GM19397 (cell line): ENCODE measurements at regions not wholly inside any gene's neighbourhood (a gene's known extent, or its start where the extent isn't known, plus 50 kb on each side); places are given as distances from the start of the nearest gene placed in this dataset.

Source experiments
- ATAC-seq: cut with Tn5 transposase; IDR thresholded peaks from one replicate; pipeline ENCODE4 v1.9.1; 2021; ENCODE audit warnings: mild to moderate bottlenecking, moderate library complexity; ENCODE audit not compliant: unreplicated experiment

GRCh38 chr6:126147291-126147815 is 161.0 kb downstream of the TRMT11 start:
- ATAC-seq: no peak

DNA sequence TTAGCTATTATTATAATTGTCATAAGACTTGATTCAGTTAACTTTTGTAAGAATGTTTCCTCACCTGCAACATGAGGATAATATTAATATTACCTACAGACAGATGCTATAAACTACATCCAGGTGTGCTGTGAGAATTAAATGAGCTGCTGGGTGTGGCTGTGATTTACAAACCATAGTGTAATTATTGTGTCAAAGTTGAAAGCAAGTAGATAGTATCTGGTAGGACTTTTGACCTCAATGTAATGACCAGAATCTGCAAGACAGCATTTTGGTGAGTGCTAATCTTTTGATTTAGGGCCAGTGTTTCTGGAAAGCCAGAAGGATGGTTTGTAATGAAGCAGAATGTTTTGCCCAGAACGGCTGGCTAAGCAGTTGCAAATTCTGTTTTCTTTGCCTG is 162.5 kb downstream of the TRMT11 start:
- no peak for ATAC-seq

GRCh38 chr6:126152372-126152745 is 166.0 kb downstream of the TRMT11 start:
- ATAC-seq: no peak

DNA sequence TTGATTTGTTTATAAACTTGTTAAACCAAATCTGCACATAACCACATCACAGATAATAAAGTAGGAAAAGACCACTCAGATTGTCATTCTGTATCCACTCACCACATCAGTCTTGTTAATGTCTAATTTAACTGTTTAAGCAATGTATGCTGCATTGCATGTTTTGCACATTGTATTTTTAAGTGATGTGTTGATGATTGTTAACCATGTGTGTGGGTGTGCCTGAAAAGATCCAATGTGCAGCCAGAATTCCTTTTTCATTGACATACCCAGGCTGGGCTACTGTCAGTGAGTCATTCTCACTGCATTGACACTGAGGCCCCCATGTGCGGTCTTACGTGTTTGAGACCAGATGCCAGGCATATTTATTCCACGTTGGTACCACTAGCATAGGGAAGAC is 167.3 kb downstream of the TRMT11 start:
- ATAC-seq: no peak

DNA sequence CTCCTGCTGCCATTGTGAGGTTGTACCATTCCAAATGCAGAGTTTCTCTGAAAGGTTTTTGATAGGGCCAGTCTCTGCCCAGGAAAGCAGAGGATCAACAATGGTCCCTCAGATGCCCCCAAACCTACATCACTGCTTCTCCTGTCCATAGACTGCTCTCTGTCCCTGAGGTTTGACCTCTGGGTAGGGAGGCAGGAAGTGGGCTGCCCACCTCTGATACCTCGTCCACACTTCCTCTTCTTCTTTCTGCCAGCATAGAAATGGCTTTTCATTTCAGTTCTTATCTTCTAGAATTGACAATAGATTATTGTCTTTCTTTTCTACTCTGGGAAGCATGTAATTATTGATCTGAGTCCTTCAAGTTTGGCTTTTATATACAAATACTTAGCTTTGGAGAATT is 170.6 kb downstream of the TRMT11 start:
- ATAC-seq: peak; percentile 72

DNA sequence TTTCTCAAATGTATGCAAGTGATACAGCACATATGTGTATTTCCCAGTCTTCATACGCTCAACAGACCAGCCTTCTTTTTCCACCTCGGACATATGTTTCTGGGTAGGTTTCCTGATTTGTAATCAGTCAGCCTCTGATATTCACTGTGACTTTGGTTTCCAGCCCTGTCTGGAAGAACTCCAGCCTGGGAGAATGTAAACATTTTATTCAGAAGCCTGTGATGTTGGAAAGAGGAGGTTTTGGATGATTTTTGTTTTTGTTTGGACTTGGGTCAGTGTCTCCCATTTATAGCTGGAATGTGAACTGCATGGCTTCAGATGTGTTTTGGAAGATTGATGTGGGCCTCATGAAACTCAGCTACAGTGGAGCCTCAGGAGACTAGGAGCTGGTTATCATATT is 172.2 kb upstream of the CENPW start:
- ATAC-seq: no peak

DNA sequence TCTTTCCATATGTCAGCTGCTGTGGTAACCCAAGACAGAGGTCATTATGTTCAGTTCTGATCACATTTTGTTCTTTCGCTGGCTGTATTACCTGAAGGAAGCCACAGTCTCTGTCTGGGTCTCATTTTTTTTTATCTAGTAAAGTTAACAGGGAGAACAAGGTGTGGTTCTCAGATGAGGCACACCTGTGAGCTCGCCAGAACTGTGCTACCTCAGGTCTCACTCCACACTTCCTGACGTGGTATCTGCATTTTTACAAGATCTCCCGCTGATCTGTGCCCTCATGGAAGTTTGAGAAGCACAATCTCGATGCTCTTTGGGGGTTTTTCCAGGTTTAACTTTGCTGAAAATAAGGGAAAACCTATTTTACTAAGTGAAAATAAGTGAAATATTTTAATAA is 169.5 kb upstream of the CENPW start:
- no peak for ATAC-seq

DNA sequence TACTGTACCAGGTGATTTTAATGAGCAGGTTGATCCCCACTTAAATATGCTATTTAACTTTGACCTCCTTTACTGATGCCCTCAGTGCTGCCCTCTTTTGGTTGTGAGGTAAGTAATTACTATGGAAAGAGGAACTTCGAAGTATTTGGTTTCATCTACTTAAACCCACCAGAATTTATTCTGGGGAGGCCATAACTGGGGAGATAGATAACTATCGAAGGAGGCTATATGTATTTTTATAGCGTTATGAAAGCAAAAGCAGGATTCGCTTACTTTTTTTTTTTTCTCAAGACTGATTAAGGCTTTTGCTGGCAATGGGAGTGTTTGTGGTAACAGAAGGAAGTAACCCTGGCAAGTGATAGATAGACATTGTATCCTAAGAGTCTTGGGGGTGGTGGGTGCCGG is 168.9 kb upstream of the CENPW start:
- ATAC-seq: peak; percentile 63

DNA sequence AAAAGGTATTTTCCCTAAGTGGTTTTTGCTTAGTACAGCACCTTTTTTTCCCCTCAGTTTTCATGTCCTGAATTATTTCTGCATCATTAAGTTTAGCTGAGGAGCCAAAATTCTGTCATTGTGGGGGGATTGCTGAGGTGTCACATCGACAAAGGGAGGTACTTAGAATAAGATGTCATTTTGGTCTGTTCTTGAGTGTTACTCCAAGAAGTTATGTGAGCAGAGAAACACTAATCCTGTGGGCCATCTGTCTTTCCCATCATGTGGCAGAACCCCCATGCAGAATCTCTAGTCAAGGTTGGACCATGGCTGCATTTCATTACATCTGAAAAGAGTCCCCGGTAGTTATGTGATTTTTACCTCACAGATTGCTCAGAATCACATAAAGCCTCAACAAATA is 167.8 kb upstream of the CENPW start:
- ATAC-seq: no peak

DNA sequence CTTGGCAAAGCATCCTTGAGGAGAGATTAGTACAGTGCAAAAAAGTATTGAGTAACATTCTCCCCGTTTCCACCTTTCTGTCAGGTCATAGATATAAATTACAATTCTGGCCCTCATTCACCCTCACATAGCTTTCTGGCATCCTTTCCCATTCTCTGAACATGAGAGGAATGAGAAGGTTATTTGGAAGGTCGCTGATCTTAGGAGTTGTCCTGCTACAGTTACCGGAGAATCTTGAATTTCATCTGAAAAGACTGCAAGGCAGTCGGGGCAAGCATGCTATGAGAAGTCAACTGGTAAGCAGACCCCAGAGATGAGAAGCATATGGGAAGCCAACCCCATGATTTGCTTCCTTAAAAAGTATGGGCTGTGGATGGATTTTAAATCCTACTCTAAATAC is 166.7 kb upstream of the CENPW start:
- ATAC-seq: no peak

DNA sequence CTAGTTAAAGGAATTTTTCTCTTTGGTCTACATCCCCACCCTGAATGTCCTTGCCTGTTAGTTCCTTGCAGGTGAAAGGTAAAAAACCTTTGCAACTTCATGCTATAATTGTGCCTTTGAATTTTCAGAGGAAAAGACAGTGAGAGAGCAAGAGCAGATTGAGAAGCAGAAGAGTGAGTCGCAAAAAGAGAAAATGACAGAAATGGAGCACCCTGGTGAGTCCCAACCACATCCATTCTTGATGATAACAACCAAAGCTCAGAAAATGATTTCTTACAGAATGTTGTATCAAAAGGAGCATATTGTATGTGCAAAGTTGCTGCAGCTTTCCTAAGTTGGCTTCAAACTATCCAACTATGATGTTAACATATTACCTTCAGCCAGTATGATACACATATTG is 165.2 kb upstream of the CENPW start:
- no peak for ATAC-seq

GRCh38 chr6:126175251-126175650 is 164.7 kb upstream of the CENPW start:
- no peak for ATAC-seq

DNA sequence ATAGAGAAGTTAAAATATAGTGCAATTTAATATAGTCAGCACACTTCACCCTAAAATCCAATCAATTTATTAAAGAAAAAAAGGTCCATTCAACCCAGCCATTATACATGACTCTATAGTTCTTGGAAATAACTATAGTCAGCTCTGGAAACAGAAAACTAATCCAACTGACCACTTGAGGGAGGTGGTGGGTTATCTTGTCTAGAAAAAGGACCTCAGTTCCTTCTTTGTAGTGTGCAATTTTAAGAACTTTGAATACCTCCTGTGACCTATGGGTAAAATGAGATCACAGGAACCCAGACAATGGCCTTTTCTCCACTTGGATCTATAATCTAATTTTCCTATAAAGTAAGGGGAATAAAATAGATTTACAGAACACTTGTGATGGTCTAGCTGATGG is 163.6 kb upstream of the CENPW start:
- ATAC-seq: no peak

GRCh38 chr6:126180585-126180984 is 159.3 kb upstream of the CENPW start:
- ATAC-seq: no peak

- no peak for ATAC-seq
Measured at GRCh38 chr6:126181173-126181741, 158.7 kb upstream of the CENPW start.

DNA sequence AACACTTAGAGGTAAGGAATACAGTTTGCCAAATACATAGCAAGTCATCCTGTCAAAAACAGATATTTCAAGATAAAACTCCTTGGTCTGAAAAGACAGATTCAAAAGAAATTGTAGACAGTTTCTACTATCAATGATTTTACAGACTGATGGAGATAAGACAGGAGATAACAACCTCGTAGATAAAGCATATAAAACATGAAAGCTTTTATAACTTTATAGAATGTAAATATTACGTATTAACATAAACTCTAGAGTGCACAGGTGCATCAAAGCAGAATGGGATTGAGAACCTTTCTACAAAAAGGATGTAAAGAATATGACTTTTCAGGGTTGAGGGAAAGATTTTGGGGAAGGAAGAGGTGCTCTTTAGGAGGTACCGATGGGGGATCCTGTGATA is 158.0 kb upstream of the CENPW start:
- ATAC-seq: no peak

DNA sequence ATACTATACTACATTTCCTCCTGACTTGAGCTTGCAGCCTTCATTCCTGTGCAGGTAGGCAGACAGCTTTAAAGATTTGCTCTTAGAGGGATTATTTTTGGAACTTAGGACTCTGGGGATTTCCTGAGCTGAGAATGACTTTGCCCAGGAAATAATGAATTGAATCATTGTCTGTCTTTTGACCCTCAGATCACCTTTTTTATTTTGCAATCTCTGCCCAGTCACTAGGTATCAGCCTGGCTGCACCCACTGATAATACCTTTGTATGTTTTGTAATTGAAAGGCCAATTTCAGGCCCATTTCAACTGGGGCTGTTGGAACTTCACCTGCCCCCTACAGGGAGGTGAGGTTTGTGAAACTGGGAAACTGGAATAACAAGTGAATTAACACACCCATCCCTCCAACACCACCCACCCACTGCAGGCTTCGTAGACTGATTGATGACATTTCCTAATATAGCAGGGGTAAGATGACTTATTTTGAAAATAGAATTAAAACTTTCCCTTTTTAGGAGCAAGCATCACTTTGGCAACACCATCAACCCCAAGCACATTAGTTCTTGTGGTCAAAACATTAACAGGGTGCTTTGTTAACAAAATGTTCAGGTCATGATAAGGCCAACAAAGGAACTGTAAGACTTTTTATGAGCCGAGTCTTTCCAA is 157.1 kb upstream of the CENPW start:
- ATAC-seq: no peak

DNA sequence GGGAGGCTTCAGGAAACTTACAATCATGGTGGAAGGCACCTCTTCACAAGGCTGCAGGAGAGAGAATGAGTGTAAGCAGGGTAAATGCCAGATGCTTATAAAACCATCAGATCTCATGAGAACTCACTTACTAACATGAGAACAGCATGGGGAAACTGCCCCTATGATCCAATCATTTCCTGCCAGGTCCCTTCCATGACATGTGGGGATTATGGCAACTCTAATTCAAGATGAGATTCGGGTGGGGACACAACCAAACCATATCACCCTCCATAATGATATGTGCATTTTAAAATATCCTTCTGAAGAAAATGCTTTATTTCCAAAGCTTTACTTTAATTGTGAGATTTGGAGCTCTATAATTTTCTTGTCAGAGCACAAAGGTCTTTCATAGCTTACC is 154.1 kb upstream of the CENPW start:
- no peak for ATAC-seq

- ATAC-seq: no peak
Measured at GRCh38 chr6:126188279-126188909, 151.5 kb upstream of the CENPW start.

GRCh38 chr6:126195625-126196236 is 144.2 kb upstream of the CENPW start:
- ATAC-seq: no peak

DNA sequence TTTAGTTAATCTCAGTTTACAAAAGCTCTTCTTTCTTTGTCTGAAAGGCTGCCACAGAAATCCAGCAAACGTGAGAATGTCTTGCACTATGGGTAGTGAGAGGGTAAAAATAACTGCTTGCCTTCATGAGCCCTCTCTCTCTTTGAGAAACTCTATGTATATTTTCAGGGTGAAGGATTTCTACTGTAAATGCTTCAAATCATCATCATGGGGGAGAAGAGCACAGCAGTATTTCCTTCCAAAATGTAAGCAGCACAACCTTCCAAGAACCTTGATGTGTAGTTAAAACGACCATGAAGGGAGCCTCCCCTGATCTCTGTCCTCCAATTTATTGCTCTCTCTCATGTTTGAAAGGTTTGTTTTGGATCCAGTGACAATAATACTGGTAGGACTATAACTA is 141.3 kb upstream of the CENPW start:
- no peak for ATAC-seq

DNA sequence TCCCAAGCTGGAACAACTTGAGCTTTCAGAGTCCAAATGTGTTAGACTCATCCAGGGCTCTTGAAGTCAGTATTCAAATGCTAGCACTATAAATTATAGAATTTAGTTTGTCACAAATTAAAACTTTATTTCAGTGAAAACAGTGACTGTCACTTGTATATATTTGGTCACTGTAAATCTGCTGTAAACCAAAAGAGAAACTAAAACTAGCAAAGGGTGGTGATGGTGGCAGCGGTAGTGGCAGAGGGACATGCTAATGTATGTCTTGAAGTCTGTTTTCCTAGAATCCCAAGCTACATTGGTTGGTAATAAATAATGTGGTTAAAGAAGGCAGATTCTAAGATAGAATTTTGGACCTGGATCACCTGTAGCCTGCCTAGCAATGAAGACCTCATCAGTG is 140.4 kb upstream of the CENPW start:
- ATAC-seq: no peak
